SK-N-SH (cell line): ENCODE measurements at regions not wholly inside any gene's neighbourhood (a gene's known extent, or its start where the extent isn't known, plus 50 kb on each side); places are given as distances from the start of the nearest gene placed in this dataset.

Source experiments
- ELF1 ChIP-seq: IDR thresholded peaks from 2 replicates; pipeline ENCODE4 v1.4.0; 2012
- GABPA ChIP-seq: IDR thresholded peaks from 2 replicates; pipeline ENCODE4 v1.4.0; 2012; ENCODE audit warnings: low read depth, mild to moderate bottlenecking
- POLR2AphosphoS5 ChIP-seq: IDR thresholded peaks from 2 replicates; pipeline ENCODE4 v1.6.1; 2012; ENCODE audit warnings: low read depth, low read length
- RAD21 ChIP-seq: IDR thresholded peaks from 2 replicates; pipeline ENCODE4 v1.6.1; 2012; ENCODE audit warnings: mild to moderate bottlenecking, low read length
- RFX5 ChIP-seq: IDR thresholded peaks from 2 replicates; pipeline ENCODE4 v1.6.1; 2012; ENCODE audit warnings: mild to moderate bottlenecking, improper control_type of control experiment, low read length
- SMC3 ChIP-seq: IDR thresholded peaks from 2 replicates; pipeline ENCODE4 v1.6.1; 2012; ENCODE audit warnings: low read depth, low read length, improper control_type of control experiment
- TF ChIP-seq, protein P1 (sequence below): fragments of 200-600 bp; sonication (generic); IDR thresholded peaks from 2 replicates; pipeline ENCODE4 v1.6.1; 2017; ENCODE audit warnings: antibody characterized with exemption, mild to moderate bottlenecking, moderate library complexity
- TF ChIP-seq, protein P2 (sequence below): fragments of 150-350 bp; IDR thresholded peaks from 2 replicates; pipeline ENCODE4 v1.6.1; 2017; ENCODE audit warnings: antibody characterized with exemption, low read length, low read depth, borderline replicate concordance

DNA sequence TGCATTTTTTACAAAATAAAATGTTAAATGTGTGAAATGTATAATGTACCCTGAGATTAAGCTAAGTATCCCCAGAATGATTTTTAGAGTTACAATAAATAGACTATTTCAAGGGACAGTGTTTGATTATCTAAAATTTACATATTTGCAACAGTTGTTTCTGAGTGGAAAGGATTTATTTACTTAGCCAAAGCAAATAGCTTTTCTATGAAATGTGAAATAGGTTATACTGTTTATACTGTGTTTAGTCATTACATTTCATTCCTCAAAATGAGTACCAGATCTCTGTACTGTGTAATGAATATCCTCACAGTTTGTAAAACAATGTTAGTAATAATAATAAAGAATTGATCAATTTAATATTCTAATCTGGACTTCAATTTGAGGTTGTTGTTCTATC, 1019.0 kb downstream of the NR2F1-AS1 start:
- TF ChIP-seq, protein P1, sequence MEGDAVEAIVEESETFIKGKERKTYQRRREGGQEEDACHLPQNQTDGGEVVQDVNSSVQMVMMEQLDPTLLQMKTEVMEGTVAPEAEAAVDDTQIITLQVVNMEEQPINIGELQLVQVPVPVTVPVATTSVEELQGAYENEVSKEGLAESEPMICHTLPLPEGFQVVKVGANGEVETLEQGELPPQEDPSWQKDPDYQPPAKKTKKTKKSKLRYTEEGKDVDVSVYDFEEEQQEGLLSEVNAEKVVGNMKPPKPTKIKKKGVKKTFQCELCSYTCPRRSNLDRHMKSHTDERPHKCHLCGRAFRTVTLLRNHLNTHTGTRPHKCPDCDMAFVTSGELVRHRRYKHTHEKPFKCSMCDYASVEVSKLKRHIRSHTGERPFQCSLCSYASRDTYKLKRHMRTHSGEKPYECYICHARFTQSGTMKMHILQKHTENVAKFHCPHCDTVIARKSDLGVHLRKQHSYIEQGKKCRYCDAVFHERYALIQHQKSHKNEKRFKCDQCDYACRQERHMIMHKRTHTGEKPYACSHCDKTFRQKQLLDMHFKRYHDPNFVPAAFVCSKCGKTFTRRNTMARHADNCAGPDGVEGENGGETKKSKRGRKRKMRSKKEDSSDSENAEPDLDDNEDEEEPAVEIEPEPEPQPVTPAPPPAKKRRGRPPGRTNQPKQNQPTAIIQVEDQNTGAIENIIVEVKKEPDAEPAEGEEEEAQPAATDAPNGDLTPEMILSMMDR, result no peak
- no peak for TF ChIP-seq ELF1
- TF ChIP-seq POLR2AphosphoS5, result no peak
- TF ChIP-seq SMC3, result no peak
- TF ChIP-seq, protein P2, sequence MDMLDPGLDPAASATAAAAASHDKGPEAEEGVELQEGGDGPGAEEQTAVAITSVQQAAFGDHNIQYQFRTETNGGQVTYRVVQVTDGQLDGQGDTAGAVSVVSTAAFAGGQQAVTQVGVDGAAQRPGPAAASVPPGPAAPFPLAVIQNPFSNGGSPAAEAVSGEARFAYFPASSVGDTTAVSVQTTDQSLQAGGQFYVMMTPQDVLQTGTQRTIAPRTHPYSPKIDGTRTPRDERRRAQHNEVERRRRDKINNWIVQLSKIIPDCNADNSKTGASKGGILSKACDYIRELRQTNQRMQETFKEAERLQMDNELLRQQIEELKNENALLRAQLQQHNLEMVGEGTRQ, result no peak
- TF ChIP-seq RAD21, result no peak
- TF ChIP-seq RFX5, result no peak
- no peak for TF ChIP-seq GABPA
